Glutamatergic neuron (in vitro differentiated cells): ENCODE measurements at regions not wholly inside any gene's neighbourhood (a gene's known extent, or its start where the extent isn't known, plus 50 kb on each side); places are given as distances from the start of the nearest gene placed in this dataset.
"Not testable (repeated sequence)": the region's sequence is repeated elsewhere in the genome, so short reads cannot be mapped to it uniquely, and the experiment has no call there.

Source experiments
- DNase-seq: peaks from one replicate; pipeline ENCODE4 v3.0.0; 2022
- H3K27ac Mint-ChIP-seq: one replicate; pipeline ENCODE4 v1.8.0; 2020; ENCODE audit warnings: mild to moderate bottlenecking, mixed read lengths, inconsistent platforms; ENCODE audit not compliant: unreplicated experiment
- H3K27me3 Mint-ChIP-seq: one replicate; pipeline ENCODE4 v1.8.0; 2020; ENCODE audit warnings: mild to moderate bottlenecking, moderate library complexity, mixed read lengths, inconsistent platforms; ENCODE audit not compliant: unreplicated experiment
- H3K36me3 Mint-ChIP-seq: one replicate; pipeline ENCODE4 v1.8.0; 2020; ENCODE audit warnings: mild to moderate bottlenecking, mixed read lengths, inconsistent platforms; ENCODE audit not compliant: unreplicated experiment
- H3K4me1 Mint-ChIP-seq: one replicate; pipeline ENCODE4 v1.8.0; 2020; ENCODE audit warnings: mild to moderate bottlenecking, low read depth, mixed read lengths, inconsistent platforms; ENCODE audit not compliant: unreplicated experiment
- H3K4me3 Mint-ChIP-seq: one replicate; pipeline ENCODE4 v1.8.0; 2020; ENCODE audit warnings: mild to moderate bottlenecking, mixed read lengths, inconsistent platforms; ENCODE audit not compliant: unreplicated experiment
- H3K9me3 Mint-ChIP-seq: one replicate; pipeline ENCODE4 v1.8.0; 2020; ENCODE audit warnings: mild to moderate bottlenecking, moderate library complexity, mixed read lengths, inconsistent platforms; ENCODE audit not compliant: unreplicated experiment

GRCh38 chr9:66601472-66601871 lies 299.1 kb upstream of the ZNF658 start:
- H3K4me1 Mint-ChIP-seq, H3K9me3 Mint-ChIP-seq, H3K4me3 Mint-ChIP-seq, H3K36me3 Mint-ChIP-seq, H3K27ac Mint-ChIP-seq, H3K27me3 Mint-ChIP-seq, DNase-seq: not testable (repeated sequence)

- not testable (repeated sequence) for H3K27ac Mint-ChIP-seq, DNase-seq, H3K36me3 Mint-ChIP-seq, H3K9me3 Mint-ChIP-seq, H3K4me1 Mint-ChIP-seq, H3K27me3 Mint-ChIP-seq, H3K4me3 Mint-ChIP-seq
Measured at GRCh38 chr9:66631521-66632046, 268.9 kb upstream of the ZNF658 start.

GRCh38 chr9:66647675-66648074 lies 252.8 kb upstream of the ZNF658 start:
- not testable (repeated sequence) for H3K27me3 Mint-ChIP-seq, H3K27ac Mint-ChIP-seq, H3K9me3 Mint-ChIP-seq

GRCh38 chr9:66690242-66690641 lies 210.3 kb upstream of the ZNF658 start:
- not testable (repeated sequence) for H3K27ac Mint-ChIP-seq, H3K4me3 Mint-ChIP-seq, H3K27me3 Mint-ChIP-seq, DNase-seq, H3K9me3 Mint-ChIP-seq, H3K4me1 Mint-ChIP-seq, H3K36me3 Mint-ChIP-seq

More at GRCh38 chr9:66647675-66648074, 252.8 kb upstream of the ZNF658 start:
- not testable (repeated sequence) for H3K4me3 Mint-ChIP-seq, H3K4me1 Mint-ChIP-seq, H3K36me3 Mint-ChIP-seq, DNase-seq

GRCh38 chr9:66695561-66696240 lies 204.8 kb upstream of the ZNF658 start:
- not testable (repeated sequence) for H3K36me3 Mint-ChIP-seq, DNase-seq, H3K9me3 Mint-ChIP-seq, H3K4me1 Mint-ChIP-seq, H3K4me3 Mint-ChIP-seq, H3K27ac Mint-ChIP-seq, H3K27me3 Mint-ChIP-seq

- H3K36me3 Mint-ChIP-seq, H3K4me1 Mint-ChIP-seq, H3K4me3 Mint-ChIP-seq, H3K27ac Mint-ChIP-seq, H3K27me3 Mint-ChIP-seq, DNase-seq, H3K9me3 Mint-ChIP-seq: not testable (repeated sequence)
Measured at GRCh38 chr9:66697343-66698065, 203.0 kb upstream of the ZNF658 start.

GRCh38 chr9:66698066-66698455 lies 202.5 kb upstream of the ZNF658 start:
- H3K4me1 Mint-ChIP-seq, H3K9me3 Mint-ChIP-seq, H3K36me3 Mint-ChIP-seq, H3K4me3 Mint-ChIP-seq, DNase-seq, H3K27ac Mint-ChIP-seq, H3K27me3 Mint-ChIP-seq: not testable (repeated sequence)

- DNase-seq, H3K4me1 Mint-ChIP-seq, H3K36me3 Mint-ChIP-seq, H3K27me3 Mint-ChIP-seq, H3K9me3 Mint-ChIP-seq, H3K27ac Mint-ChIP-seq, H3K4me3 Mint-ChIP-seq: not testable (repeated sequence)
Measured at GRCh38 chr9:66701411-66702377, 198.8 kb upstream of the ZNF658 start.

- not testable (repeated sequence) for H3K27me3 Mint-ChIP-seq, H3K27ac Mint-ChIP-seq, H3K4me3 Mint-ChIP-seq, H3K9me3 Mint-ChIP-seq, H3K36me3 Mint-ChIP-seq, H3K4me1 Mint-ChIP-seq, DNase-seq
Measured at GRCh38 chr9:66711553-66711952, 189.0 kb upstream of the ZNF658 start.

- H3K36me3 Mint-ChIP-seq, H3K9me3 Mint-ChIP-seq, H3K4me3 Mint-ChIP-seq, H3K27ac Mint-ChIP-seq, H3K4me1 Mint-ChIP-seq, DNase-seq, H3K27me3 Mint-ChIP-seq: not testable (repeated sequence)
Measured at GRCh38 chr9:66712870-66713269, 187.7 kb upstream of the ZNF658 start.

GRCh38 chr9:66713552-66713951 lies 187.0 kb upstream of the ZNF658 start:
- not testable (repeated sequence) for H3K27ac Mint-ChIP-seq, DNase-seq, H3K36me3 Mint-ChIP-seq, H3K4me3 Mint-ChIP-seq, H3K4me1 Mint-ChIP-seq, H3K9me3 Mint-ChIP-seq, H3K27me3 Mint-ChIP-seq

- DNase-seq, H3K27ac Mint-ChIP-seq, H3K36me3 Mint-ChIP-seq, H3K4me1 Mint-ChIP-seq, H3K9me3 Mint-ChIP-seq, H3K27me3 Mint-ChIP-seq, H3K4me3 Mint-ChIP-seq: not testable (repeated sequence)
Measured at GRCh38 chr9:66720845-66721244, 179.7 kb upstream of the ZNF658 start.
